HCT116 (cell line): ENCODE measurements at regions not wholly inside any gene's neighbourhood (a gene's known extent, or its start where the extent isn't known, plus 50 kb on each side); places are given as distances from the start of the nearest gene placed in this dataset.

Experiments used
- ATAC-seq: fragments of 200-7000 bp; cut with Tn5 transposase; 2 replicates; pipeline ENCODE4 v1.9.1; 2020; ENCODE audit warnings: mild to moderate bottlenecking, moderate library complexity
- BruUV-seq: library from RNA; stranded (reverse); fragments of 400-500 nt; replicated peaks from 2 replicates; lab custom pipeline; 2021; lab: Mats Ljungman, UMichigan
- CTCF ChIA-PET: fragments of 300-600 bp; sonication (Branson Sonifier 250); formaldehyde crosslinking; loops from one replicate; lab custom pipeline; 2021; ENCODE audit warnings: antibody characterized with exemption; lab: Charles Lee
- POLR2A ChIA-PET: fragments of 300-600, 350-600 bp; sonication (Branson Sonifier 250); formaldehyde crosslinking; loops from one replicate; lab custom pipeline; 2021; ENCODE audit warnings: antibody characterized with exemption; lab: Charles Lee
- RAD21 ChIA-PET, 2 experiments: fragments of 300-600 bp; sonication (Branson Sonifier 250); formaldehyde crosslinking; loops; one replicate each; lab custom pipeline; 2023; ENCODE audit warnings: low total read pairs in 2 of 2; ENCODE audit not compliant: uncharacterized antibody in 2 of 2, unreplicated experiment in 2 of 2, low non-redundant PET in 1 of 2; lab: Charles Lee
- DNase-seq: peaks from one replicate; pipeline ENCODE4 v3.0.0-alpha.2; 2010; ENCODE audit warnings: low read depth, low spot score
- H2AFZ ChIP-seq: fragments of 200-600 bp; shearing (Covaris generic), sonication (generic); 2 replicates; pipeline ENCODE4 v1.6.1; 2017; ENCODE audit warnings: low read depth, mixed run types, mixed read lengths, antibody characterized with exemption, low read length; ENCODE audit not compliant: poor library complexity, severe bottlenecking
- H3K27ac ChIP-seq: 2 replicates; pipeline ENCODE4 v1.5.1; 2012; ENCODE audit warnings: low read depth, low read length
- H3K27me3 ChIP-seq: fragments of 200-600 bp; sonication (generic); 2 replicates; pipeline ENCODE4 v1.6.1; 2016; ENCODE audit warnings: mixed run types, low read length, mixed read lengths; ENCODE audit not compliant: insufficient read depth
- H3K36me3 ChIP-seq, 2 experiments: fragments of 200-500 bp in 1 of 2; fragments of 200-600 bp in 1 of 2; sonication (Bioruptor generic) in 1 of 2; sonication (generic) in 1 of 2; 2 replicates each; pipeline versions ENCODE4 v1.5.1 to v1.6.1; 2014 to 2016; ENCODE audit warnings: low read length in 2 of 2, inconsistent platforms in 1 of 2, mixed read lengths in 1 of 2, mixed run types in 1 of 2; ENCODE audit not compliant: insufficient read depth in 2 of 2, control insufficient read depth in 1 of 2
- H3K4me1 ChIP-seq, 2 experiments: fragments of 200-600 bp in 1 of 2; sonication (generic) in 1 of 2; 2 replicates each; pipeline versions ENCODE4 v1.5.1 to v1.6.1; 2012 to 2017; ENCODE audit warnings: low read length in 2 of 2, inconsistent platforms in 1 of 2, mild to moderate bottlenecking in 1 of 2, mixed read lengths in 1 of 2, mixed run types in 1 of 2, moderate library complexity in 1 of 2; ENCODE audit not compliant: insufficient read depth in 2 of 2, control insufficient read depth in 1 of 2
- H3K4me2 ChIP-seq: fragments of 200-600 bp; sonication (generic); 2 replicates; pipeline ENCODE4 v1.6.1; 2017; ENCODE audit warnings: mixed run types, low read length, mixed read lengths
- H3K4me3 ChIP-seq, 2 experiments: fragments of 200-600 bp in 1 of 2; sonication (generic) in 1 of 2; replicated peaks in 1 of 2; 2 replicates each; pipeline ENCODE4 v1.5.1; 2011 to 2016; ENCODE audit warnings: low read length in 2 of 2, control low read depth in 1 of 2, low read depth in 1 of 2, mild to moderate bottlenecking in 1 of 2, mixed read lengths in 1 of 2, mixed run types in 1 of 2
- H3K79me2 ChIP-seq: fragments of 200-600 bp; sonication (generic); 2 replicates; pipeline ENCODE4 v1.6.1; 2017; ENCODE audit warnings: mild to moderate bottlenecking, mixed run types, low read length, moderate library complexity, mixed read lengths; ENCODE audit not compliant: insufficient read depth
- H3K9ac ChIP-seq: fragments of 200-600 bp; sonication (generic); 2 replicates; pipeline ENCODE4 v1.6.1; 2016; ENCODE audit warnings: low read length, mixed read lengths
- H3K9me2 ChIP-seq: fragments of 200-600 bp; sonication (generic), shearing (Covaris generic); 2 replicates; pipeline ENCODE4 v1.6.1; 2017; ENCODE audit warnings: mixed run types, mild to moderate bottlenecking, moderate library complexity; ENCODE audit not compliant: insufficient read depth
- H3K9me3 ChIP-seq, 2 experiments: fragments of 200-500 bp in 1 of 2; fragments of 200-600 bp in 1 of 2; sonication (Bioruptor generic) in 1 of 2; sonication (generic) in 1 of 2; 2 replicates each; pipeline ENCODE4 v1.6.1; 2014 to 2017; ENCODE audit warnings: low read length in 2 of 2, mixed read lengths in 2 of 2, inconsistent platforms in 1 of 2, low read depth in 1 of 2, mild to moderate bottlenecking in 1 of 2, mixed run types in 1 of 2, moderate library complexity in 1 of 2; ENCODE audit not compliant: control insufficient read depth in 1 of 2, insufficient read depth in 1 of 2
- H4K20me1 ChIP-seq: fragments of 200-600 bp; sonication (generic), shearing (Covaris generic); 2 replicates; pipeline ENCODE4 v1.6.1; 2017; ENCODE audit warnings: mixed run types, mild to moderate bottlenecking, moderate library complexity; ENCODE audit not compliant: insufficient read depth
- CBX3 ChIP-seq: IDR thresholded peaks from 2 replicates; pipeline ENCODE4 v1.6.1; 2012; ENCODE audit warnings: low read depth
- CEBPB ChIP-seq: IDR thresholded peaks from 2 replicates; pipeline ENCODE4 v1.6.1; 2012; ENCODE audit warnings: low read depth
- CTCF ChIP-seq, 3 experiments: fragments of 200-600 bp in 1 of 3; sonication (generic) in 1 of 3; IDR thresholded peaks in 2 of 3; conservative IDR thresholded peaks in 1 of 3; 2 replicates each; pipeline ENCODE4 v1.5.1; 2012 to 2017; ENCODE audit warnings: low read depth in 2 of 3, low read length in 2 of 3, antibody characterized with exemption in 1 of 3, borderline replicate concordance in 1 of 3, control low read depth in 1 of 3, mild to moderate bottlenecking in 1 of 3, mixed read lengths in 1 of 3, mixed run types in 1 of 3, moderate library complexity in 1 of 3; ENCODE audit not compliant: insufficient read depth in 1 of 3
- ELF1 ChIP-seq: IDR thresholded peaks from 2 replicates; pipeline ENCODE4 v1.6.1; 2012; ENCODE audit warnings: low read depth, borderline replicate concordance
- EZH2 ChIP-seq: fragments of 200-600 bp; sonication (generic); IDR thresholded peaks from 2 replicates; pipeline ENCODE4 v1.6.1; 2017; ENCODE audit warnings: antibody characterized with exemption, mixed run types
- JUND ChIP-seq: IDR thresholded peaks from 2 replicates; pipeline ENCODE4 v1.6.1; 2012
- MAX ChIP-seq: IDR thresholded peaks from 2 replicates; pipeline ENCODE4 v1.6.1; 2012
- POLR2A ChIP-seq: IDR thresholded peaks from 2 replicates; pipeline ENCODE4 v1.7.0; 2011; ENCODE audit warnings: borderline replicate concordance; ENCODE audit not compliant: insufficient read depth, insufficient read length; ENCODE audit errors: extremely low read depth
- POLR2AphosphoS5 ChIP-seq: IDR thresholded peaks from 2 replicates; pipeline ENCODE4 v1.6.1; 2011; ENCODE audit warnings: mild to moderate bottlenecking, low read depth, low read length, moderate library complexity
- RAD21 ChIP-seq: IDR thresholded peaks from 2 replicates; pipeline ENCODE4 v1.6.1; 2012; ENCODE audit warnings: low read depth, mild to moderate bottlenecking
- REST ChIP-seq: IDR thresholded peaks from 2 replicates; pipeline ENCODE4 v1.6.1; 2012; ENCODE audit warnings: low read depth
- SIN3A ChIP-seq: IDR thresholded peaks from 2 replicates; pipeline ENCODE4 v1.6.1; 2012; ENCODE audit warnings: low read depth
- SP1 ChIP-seq: IDR thresholded peaks from 2 replicates; pipeline ENCODE4 v1.6.1; 2012; ENCODE audit warnings: low read depth
- SRF ChIP-seq: IDR thresholded peaks from 2 replicates; pipeline ENCODE4 v1.6.1; 2012; ENCODE audit warnings: low read depth
- TCF7L2 ChIP-seq: IDR thresholded peaks from 2 replicates; pipeline ENCODE4 v1.7.0; 2011; ENCODE audit warnings: borderline replicate concordance, inconsistent platforms; ENCODE audit not compliant: insufficient read depth, insufficient read length; ENCODE audit errors: extremely low read depth
- YY1 ChIP-seq: IDR thresholded peaks from 2 replicates; pipeline ENCODE4 v1.6.1; 2011; ENCODE audit warnings: low read length, low read depth, moderate library complexity, mild to moderate bottlenecking; ENCODE audit not compliant: insufficient replicate concordance; ENCODE audit errors: extremely low read depth
- ZFX ChIP-seq: fragments of 450-650 bp; IDR thresholded peaks from 2 replicates; pipeline ENCODE4 v1.6.1; 2017
- ZNF274 ChIP-seq: fragments of 200-500 bp; sonication (Bioruptor generic); IDR thresholded peaks from 2 replicates; pipeline ENCODE4 v1.6.1; 2014; ENCODE audit warnings: mild to moderate bottlenecking, low read depth, low read length, inconsistent platforms
- intact Hi-C: fragments of 100-400 bp; cut with micrococcal nuclease; formaldehyde crosslinking; loops from 2 replicates; pipeline ENCODE4 v1.10.0; 2022

- intact Hi-C loops, result no loop called here
- Histone ChIP-seq H3K9ac (peak overlapping the region; percentile 82), H3K27me3 (no peaks in the 10 kb centered on the region), H3K9me3 (no peaks in the 10 kb centered on the region), H4K20me1 (no peaks in the 10 kb centered on the region), H2AFZ (no peak overlapping the region), H3K79me2 (peaks cover 34% of the 10 kb centered on the region), H3K9me2 (no peaks in the 10 kb centered on the region), H3K36me3 (no peaks in the 10 kb centered on the region), H3K4me3 (peak overlapping the region; percentile 63 to 67), H3K27ac (peak overlapping the region; percentile 84), H3K4me2 (peak overlapping the region; percentile 90), H3K4me1 (peaks cover 8 to 20% of the 10 kb centered on the region in 2 experiments)
- DNase-seq (peak; percentile 29), ATAC-seq (peak; percentile 52)
- BruUV-seq, result no TSS peak
- ChIA-PET POLR2A (no interaction called here), CTCF (no interaction called here), RAD21 (no interaction called here)
- no peak for TF ChIP-seq SP1
- peak; percentile 42 for TF ChIP-seq POLR2A
- TF ChIP-seq POLR2AphosphoS5, result no peak; the same call in 1 of the 2 replicates
- TF ChIP-seq YY1, result no peak
- no peak for TF ChIP-seq TCF7L2
- peak; percentile 45; the same call in 1 of the 2 replicates for TF ChIP-seq SIN3A
- TF ChIP-seq CEBPB, result no peak
- no peak for TF ChIP-seq ZNF274
- TF ChIP-seq REST, result no peak
- TF ChIP-seq CBX3, result no peak
- 0 out of 6 replicates have a peak, but pooled peaks of 1 of the 3 experiments have one; percentile 5 for TF ChIP-seq CTCF (IDR thresholded peaks at IDR 0.05 in 2 of 3, conservative IDR thresholded peaks at IDR 0.05 in 1 of 3; ENCODE audit: borderline replicate concordance in 1 of 3, insufficient read depth in 1 of 3, low read depth in 2 of 3, low read length in 2 of 3)
- no peak for TF ChIP-seq ELF1
- TF ChIP-seq SRF, result no peak
- no peak for TF ChIP-seq JUND
- TF ChIP-seq EZH2, result no peak
- TF ChIP-seq MAX, result peak; percentile 49; the same call in 1 of the 2 replicates
- TF ChIP-seq RAD21, result peak; percentile 33; the same call in 1 of the 2 replicates
- TF ChIP-seq ZFX, result peak; percentile 65; the same call in 1 of the 2 replicates
These were observed 188.1 kb downstream of the ZEB2 start for GRCh38 chr2:144331674-144332355.
